Thyroid gland (tissue), 4 donors: ENCODE measurements at regions not wholly inside any gene's neighbourhood (a gene's known extent, or its start where the extent isn't known, plus 50 kb on each side); places are given as distances from the start of the nearest gene placed in this dataset.

Source experiments
- CTCF ChIP-seq, 6 experiments: fragments of 200-600 bp in 3 of 6; fragments of 450-650 bp in 3 of 6; sonication (generic) in 3 of 6; IDR thresholded peaks; one replicate each; pipeline ENCODE4 v1.5.1; 2016 to 2019; ENCODE audit warnings: antibody characterized with exemption in 6 of 6, mild to moderate bottlenecking in 2 of 6, inconsistent platforms in 1 of 6, moderate library complexity in 1 of 6
- POLR2A ChIP-seq, 2 donors: fragments of 450-650 bp; IDR thresholded peaks; one replicate each; pipeline ENCODE4 v1.6.1; 2017; ENCODE audit warnings: antibody characterized with exemption in 2 of 2, mild to moderate bottlenecking in 2 of 2, moderate library complexity in 1 of 2

GRCh38 chr4:186845137-186845842 lies 121.6 kb upstream of the FAT1 start:
- TF ChIP-seq CTCF (IDR thresholded peaks at IDR 0.05) (no peak), POLR2A (IDR thresholded peaks at IDR 0.05) (no peak)
